ENCODE measurements at regions not wholly inside any gene's neighbourhood (a gene's known extent, or its start where the extent isn't known, plus 50 kb on each side); places are given as distances from the start of the nearest gene placed in this dataset.

DNA sequence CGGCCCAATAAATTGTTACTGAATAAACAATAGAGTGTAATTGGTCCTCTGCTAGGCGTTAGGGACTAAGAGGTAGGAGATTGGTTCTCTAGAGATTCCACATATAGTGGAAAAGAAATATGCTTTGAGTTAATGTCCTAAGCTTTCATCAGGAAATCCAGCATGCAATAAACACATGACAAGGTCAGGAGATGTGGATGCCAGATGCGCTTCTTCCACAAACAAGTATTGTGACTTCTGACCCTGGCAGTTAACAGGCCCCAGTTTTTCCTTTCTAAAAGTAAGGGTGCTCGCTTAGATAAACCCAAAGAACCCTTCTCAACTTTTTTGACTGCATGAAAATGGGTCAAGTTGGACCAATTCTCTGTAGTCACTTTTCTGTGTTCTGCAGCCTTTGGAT lies 146.5 kb upstream of the SOX21 start:
- no peak overlapping the region for H3K18ac ChIP-seq (ENCODE audit: insufficient read length, low read depth, low read length)
- no peaks in the 10 kb centered on the region for H3K27me3 ChIP-seq (ENCODE audit: insufficient read depth, low read length)
- H2AFZ ChIP-seq (ENCODE audit: low read length): no peak overlapping the region
- no peak overlapping the region for H2BK20ac ChIP-seq (ENCODE audit: low read depth, low read length, poor library complexity, severe bottlenecking)
- H2BK5ac ChIP-seq (ENCODE audit: insufficient read length, low read length): no peak overlapping the region
- no peak overlapping the region for H2AK5ac ChIP-seq (ENCODE audit: insufficient read length, low read length)
- no peaks in the 10 kb centered on the region for H3K9me3 Mint-ChIP-seq
- H3K27ac ChIP-seq (ENCODE audit: insufficient read length, low read depth, low read length): no peak overlapping the region
- no peak overlapping the region for H3K56ac ChIP-seq (ENCODE audit: insufficient read length, low read depth, low read length)
- no peaks in the 10 kb centered on the region for H3K79me1 ChIP-seq (ENCODE audit: insufficient read depth, low read depth, low read length, poor library complexity, severe bottlenecking)
- H3K14ac ChIP-seq (ENCODE audit: insufficient read depth, low read length): no peak overlapping the region
- WGBS (ENCODE audit: extremely low coverage, insufficient read length, low lambda C conversion rate): no CpG with 5 or more reads among the region's 4 CpGs
- no peak overlapping the region for H4K91ac ChIP-seq (ENCODE audit: insufficient read length, low read depth, low read length)
- H3T11ph ChIP-seq (ENCODE audit: low read length): no peak overlapping the region
- H3K4me1 Mint-ChIP-seq: peaks cover 12 to 14% of the 10 kb centered on the region in 2 experiments
- H4K8ac ChIP-seq (replicated peaks; ENCODE audit: insufficient read length, low read depth, low read length): no peak overlapping the region
- no peak overlapping the region for H3K4me2 ChIP-seq (ENCODE audit: insufficient read depth, insufficient read length, low read length)
- no peaks in the 10 kb centered on the region for H4K20me1 ChIP-seq (ENCODE audit: control insufficient read depth, insufficient read depth, insufficient read length)
- H2BK120ac ChIP-seq (ENCODE audit: low read depth, low read length, poor library complexity, severe bottlenecking): no peak overlapping the region
- H3K79me2 ChIP-seq (ENCODE audit: insufficient read depth, low read length): no peaks in the 10 kb centered on the region
- no peak overlapping the region for H2BK12ac ChIP-seq (ENCODE audit: insufficient read length, low read depth, low read length)
- H3K23me2 ChIP-seq (ENCODE audit: insufficient read length, low read depth, low read length, poor library complexity, severe bottlenecking): no peaks in the 10 kb centered on the region
- H3K23ac ChIP-seq (ENCODE audit: insufficient read length, low read depth, low read length): no peak overlapping the region
- no peak overlapping the region for H2BK15ac ChIP-seq (ENCODE audit: low read depth, low read length)
- H4K5ac ChIP-seq (ENCODE audit: insufficient read length, low read depth, low read length): no peak overlapping the region
- H3K9ac ChIP-seq (ENCODE audit: extremely low read depth, insufficient read length, low read length): no peak overlapping the region
- H3K9me3 ChIP-seq (ENCODE audit: control insufficient read depth, low read depth, low read length): no peaks in the 10 kb centered on the region
- H3K36me3 Mint-ChIP-seq (ENCODE audit: insufficient read depth in 1 of 3, low read depth in 3 of 3): peaks cover 0 to 9% (median 0%) of the 10 kb centered on the region in 3 experiments; a peak in 1 of 7 replicates
- TF ChIP-seq, protein P1, sequence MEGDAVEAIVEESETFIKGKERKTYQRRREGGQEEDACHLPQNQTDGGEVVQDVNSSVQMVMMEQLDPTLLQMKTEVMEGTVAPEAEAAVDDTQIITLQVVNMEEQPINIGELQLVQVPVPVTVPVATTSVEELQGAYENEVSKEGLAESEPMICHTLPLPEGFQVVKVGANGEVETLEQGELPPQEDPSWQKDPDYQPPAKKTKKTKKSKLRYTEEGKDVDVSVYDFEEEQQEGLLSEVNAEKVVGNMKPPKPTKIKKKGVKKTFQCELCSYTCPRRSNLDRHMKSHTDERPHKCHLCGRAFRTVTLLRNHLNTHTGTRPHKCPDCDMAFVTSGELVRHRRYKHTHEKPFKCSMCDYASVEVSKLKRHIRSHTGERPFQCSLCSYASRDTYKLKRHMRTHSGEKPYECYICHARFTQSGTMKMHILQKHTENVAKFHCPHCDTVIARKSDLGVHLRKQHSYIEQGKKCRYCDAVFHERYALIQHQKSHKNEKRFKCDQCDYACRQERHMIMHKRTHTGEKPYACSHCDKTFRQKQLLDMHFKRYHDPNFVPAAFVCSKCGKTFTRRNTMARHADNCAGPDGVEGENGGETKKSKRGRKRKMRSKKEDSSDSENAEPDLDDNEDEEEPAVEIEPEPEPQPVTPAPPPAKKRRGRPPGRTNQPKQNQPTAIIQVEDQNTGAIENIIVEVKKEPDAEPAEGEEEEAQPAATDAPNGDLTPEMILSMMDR (conservative IDR thresholded peaks at IDR 0.05): no peak
- no peak overlapping the region for H3K4ac ChIP-seq (ENCODE audit: low read depth, low read length)
- peak overlapping the region in 1 of 3 experiments; percentile 60; a peak in 2 of 7 replicates for H3K27ac Mint-ChIP-seq
- H3K4me3 Mint-ChIP-seq: no peak overlapping the region
- H3K4me1 ChIP-seq (ENCODE audit: insufficient read depth, low read length): no peaks in the 10 kb centered on the region
- no peak for DNase-seq
- H3K27me3 Mint-ChIP-seq (ENCODE audit: low read depth): peaks cover 4% of the 10 kb centered on the region; the same call in 1 of the 2 replicates

Data from H9 (cell line).